Spleen (tissue), 7 donors: ENCODE measurements at regions not wholly inside any gene's neighbourhood (a gene's known extent, or its start where the extent isn't known, plus 50 kb on each side); places are given as distances from the start of the nearest gene placed in this dataset.

Experiments used
- POLR2A ChIP-seq, 3 donors: fragments of 450-650 bp; IDR thresholded peaks; one replicate each; pipeline ENCODE4 v1.5.1; 2017; ENCODE audit warnings: antibody characterized with exemption in 3 of 3, mild to moderate bottlenecking in 1 of 3
- POLR2AphosphoS5 ChIP-seq, 3 donors: sonication (generic); formaldehyde crosslinking; IDR thresholded peaks; one replicate each; pipeline ENCODE4 v1.5.1; 2017; ENCODE audit warnings: antibody characterized with exemption in 3 of 3
- TF ChIP-seq, protein P1 (sequence below), 11 experiments: fragments of 200-600 bp in 7 of 11; fragments of 450-650 bp in 4 of 11; sonication (generic) in 4 of 11; IDR thresholded peaks in 8 of 11; conservative IDR thresholded peaks in 3 of 11; 1 replicate in 7 of 11; 2 replicates in 4 of 11; pipeline versions ENCODE4 v1.4.0 to v1.8.0; 2016 to 2021; ENCODE audit warnings: antibody characterized with exemption in 11 of 11, inconsistent platforms in 4 of 11, mild to moderate bottlenecking in 1 of 11
- donor health status: DM: no; HTN: no; CAD: no; lungs with moderate emphysema.
- donor health status: DM: no; HTN: no; CAD: no.
- donor health status: DM: no; HTN: no; CAD: no.

DNA sequence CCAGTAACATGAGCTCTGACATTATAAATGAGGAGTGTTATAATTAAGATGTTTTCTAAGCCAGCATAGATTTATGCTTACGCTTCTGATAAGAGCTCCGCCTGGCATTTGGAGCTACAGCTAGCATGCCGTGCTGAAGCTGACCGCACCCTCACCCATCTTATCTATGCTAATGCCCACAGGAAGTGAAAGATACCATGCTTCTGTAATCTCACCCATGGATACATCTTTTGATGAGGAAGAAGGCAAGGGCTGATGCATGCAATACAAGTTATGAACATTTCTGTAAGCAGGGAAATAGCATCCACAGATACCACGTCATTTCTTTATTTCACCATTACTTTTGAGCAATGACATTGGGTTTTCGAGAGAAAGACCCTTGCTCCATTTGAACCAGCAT lies 82.3 kb downstream of the ARL4C start:
- TF ChIP-seq, protein P1, sequence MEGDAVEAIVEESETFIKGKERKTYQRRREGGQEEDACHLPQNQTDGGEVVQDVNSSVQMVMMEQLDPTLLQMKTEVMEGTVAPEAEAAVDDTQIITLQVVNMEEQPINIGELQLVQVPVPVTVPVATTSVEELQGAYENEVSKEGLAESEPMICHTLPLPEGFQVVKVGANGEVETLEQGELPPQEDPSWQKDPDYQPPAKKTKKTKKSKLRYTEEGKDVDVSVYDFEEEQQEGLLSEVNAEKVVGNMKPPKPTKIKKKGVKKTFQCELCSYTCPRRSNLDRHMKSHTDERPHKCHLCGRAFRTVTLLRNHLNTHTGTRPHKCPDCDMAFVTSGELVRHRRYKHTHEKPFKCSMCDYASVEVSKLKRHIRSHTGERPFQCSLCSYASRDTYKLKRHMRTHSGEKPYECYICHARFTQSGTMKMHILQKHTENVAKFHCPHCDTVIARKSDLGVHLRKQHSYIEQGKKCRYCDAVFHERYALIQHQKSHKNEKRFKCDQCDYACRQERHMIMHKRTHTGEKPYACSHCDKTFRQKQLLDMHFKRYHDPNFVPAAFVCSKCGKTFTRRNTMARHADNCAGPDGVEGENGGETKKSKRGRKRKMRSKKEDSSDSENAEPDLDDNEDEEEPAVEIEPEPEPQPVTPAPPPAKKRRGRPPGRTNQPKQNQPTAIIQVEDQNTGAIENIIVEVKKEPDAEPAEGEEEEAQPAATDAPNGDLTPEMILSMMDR (IDR thresholded peaks at IDR 0.05 in 8 of 11, conservative IDR thresholded peaks at IDR 0.05 in 3 of 11) = no peak
- TF ChIP-seq POLR2A (IDR thresholded peaks at IDR 0.05) (no peak), POLR2AphosphoS5 (IDR thresholded peaks at IDR 0.05) (no peak)
